ENCODE measurements at regions not wholly inside any gene's neighbourhood (a gene's known extent, or its start where the extent isn't known, plus 50 kb on each side); places are given as distances from the start of the nearest gene placed in this dataset.
"Not testable (repeated sequence)": the region's sequence is repeated elsewhere in the genome, so short reads cannot be mapped to it uniquely, and the experiment has no call there.

DNA sequence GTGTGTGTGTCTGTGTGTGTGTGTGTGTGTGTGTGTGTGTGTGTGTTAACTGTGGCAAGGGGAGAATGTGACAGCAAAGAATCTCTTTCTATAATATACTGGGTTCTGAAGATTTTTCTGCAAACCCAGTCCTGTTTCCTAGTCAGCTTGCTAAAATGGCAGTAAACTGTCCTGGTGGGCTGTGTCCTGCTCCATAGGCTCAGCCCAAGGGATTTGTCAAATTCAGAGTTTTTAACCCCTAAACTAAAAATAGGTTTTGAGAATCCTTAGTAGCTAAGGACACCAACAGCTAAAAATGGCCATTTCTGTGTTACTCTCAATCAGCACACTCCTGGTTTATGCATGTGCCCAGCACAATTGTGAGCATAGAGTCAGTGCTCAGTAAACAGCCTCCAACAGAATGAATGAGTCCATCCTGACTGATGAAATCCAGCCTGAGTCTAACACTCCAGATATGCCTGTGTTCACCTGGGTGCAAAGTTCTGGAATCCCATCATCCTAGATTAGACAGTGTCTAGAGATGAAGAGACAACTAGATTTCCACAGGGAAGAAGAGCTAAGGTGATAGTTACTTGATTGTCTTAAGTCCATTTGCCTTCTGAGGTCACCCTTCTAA, 192.6 kb downstream of the TTC6 start:
- no peak for DNase-seq

DNA sequence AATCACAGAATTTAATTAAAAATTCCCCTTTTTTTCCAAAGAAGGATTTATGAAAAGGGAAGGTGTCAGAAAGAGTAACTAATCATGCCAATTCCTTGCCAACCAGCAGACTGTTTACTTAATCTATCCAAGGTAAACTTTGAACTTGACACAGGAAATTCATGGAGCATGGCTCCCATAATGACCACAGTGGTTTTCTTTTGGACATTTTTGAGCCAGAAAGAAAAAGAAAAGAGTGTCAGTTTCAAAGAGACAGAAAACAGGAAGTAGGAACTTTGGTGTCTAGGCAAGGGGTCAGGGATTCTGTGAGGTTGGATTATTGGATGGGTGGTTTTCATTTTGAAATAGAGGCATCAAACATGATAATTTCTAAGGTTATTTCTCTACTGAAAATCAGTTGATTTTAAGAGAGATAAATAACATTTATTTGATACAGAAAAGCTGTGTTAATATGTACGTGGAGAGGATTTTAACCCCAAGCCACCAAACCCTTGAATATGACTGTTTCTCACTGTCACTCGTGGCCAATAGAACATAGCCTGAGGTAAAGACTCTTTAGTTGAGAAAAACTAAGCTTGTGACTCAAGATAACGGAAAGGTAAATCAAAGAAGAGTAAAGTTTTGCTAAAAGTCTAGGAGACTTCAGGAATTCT, 196.1 kb downstream of the TTC6 start:
- DNase-seq, result no peak

DNA sequence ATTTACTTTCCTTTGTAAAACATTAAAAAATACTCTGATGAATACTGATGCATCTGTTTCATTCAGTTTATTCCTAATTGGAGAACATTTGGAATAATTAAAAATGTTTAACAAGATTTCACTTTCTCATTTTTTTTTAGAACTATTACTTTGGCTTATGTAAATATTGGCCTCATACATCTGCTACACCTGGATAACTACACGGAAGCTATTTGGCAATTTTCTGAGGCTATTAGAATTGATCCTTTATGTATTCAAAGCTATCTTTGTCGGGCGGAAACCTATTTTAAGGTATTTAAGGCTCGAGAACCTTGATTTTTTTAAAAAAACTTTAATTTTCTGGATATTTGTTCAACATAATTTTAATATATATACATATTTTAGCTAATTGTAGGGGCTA, 196.7 kb downstream of the TTC6 start:
- no peak for DNase-seq

DNA sequence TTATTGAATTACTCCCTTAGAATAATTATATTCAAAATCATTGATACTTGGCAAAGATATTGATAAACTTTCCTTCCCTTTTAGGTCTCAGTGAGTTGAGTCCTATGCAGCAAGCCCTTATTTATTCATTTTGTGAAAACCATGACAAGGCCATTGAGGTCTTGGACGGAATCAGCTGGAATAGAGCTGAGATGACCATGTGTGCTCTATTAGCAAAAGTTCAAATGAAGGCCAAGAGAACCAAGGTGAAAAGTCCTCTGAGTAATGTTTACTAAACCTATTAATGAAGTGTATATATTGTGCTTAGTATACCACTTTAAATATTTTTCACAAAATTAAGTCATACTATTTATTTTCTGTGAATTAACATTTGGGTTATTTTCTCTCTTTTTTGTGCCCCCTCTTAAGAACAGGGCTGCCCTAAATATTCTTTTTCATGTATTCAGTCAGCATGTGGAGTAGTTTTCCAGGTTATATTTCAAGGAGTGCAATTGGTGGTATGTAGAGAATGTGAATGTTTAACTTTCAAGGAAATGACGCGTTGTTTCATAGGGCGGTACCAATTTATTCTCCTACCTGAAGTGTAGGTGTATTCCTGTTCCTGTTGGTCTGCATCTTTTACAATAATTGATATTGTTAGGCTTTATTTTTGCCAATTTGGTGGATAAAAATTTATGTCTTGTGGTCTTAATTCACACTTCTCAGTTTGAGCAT, 201.4 kb downstream of the TTC6 start:
- DNase-seq, result no peak

DNA sequence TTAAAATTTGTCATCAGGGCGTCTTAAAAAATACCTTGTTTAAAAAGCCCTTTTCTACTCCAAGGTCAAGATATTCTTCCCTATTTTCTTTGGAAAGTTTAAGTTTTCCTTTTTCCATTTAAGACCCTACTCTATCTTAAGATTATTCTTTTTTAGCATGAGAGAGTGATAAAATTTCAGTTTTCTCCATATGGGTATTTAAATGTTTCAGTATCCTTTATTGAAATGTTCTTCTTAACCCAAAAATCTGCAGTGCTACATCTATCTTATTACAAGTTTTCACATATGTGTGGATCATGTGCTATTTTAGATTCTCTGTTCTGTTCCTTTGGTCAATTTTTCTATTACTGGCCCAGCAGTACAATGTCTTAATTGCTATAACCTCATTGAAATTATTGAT, 202.2 kb downstream of the TTC6 start:
- DNase-seq, result no peak

DNA sequence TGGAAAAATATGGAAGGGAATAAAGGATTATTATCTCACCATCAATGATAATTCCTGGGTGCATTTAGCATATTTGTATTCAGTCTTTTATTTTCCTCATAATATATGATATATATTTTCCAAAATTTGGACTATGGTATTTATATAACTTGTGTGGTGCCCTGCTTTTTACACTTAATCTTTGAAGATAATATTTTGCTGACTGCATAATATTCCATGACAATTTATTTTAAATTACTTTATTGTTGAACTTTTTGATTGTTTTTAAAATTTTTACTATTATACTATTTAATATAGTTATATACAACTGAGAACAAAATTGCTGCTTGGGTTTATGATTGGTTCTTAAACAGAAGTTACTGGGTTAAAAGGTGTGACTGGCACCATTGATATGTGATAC, 212.3 kb downstream of the TTC6 start:
- no peak for DNase-seq

DNA sequence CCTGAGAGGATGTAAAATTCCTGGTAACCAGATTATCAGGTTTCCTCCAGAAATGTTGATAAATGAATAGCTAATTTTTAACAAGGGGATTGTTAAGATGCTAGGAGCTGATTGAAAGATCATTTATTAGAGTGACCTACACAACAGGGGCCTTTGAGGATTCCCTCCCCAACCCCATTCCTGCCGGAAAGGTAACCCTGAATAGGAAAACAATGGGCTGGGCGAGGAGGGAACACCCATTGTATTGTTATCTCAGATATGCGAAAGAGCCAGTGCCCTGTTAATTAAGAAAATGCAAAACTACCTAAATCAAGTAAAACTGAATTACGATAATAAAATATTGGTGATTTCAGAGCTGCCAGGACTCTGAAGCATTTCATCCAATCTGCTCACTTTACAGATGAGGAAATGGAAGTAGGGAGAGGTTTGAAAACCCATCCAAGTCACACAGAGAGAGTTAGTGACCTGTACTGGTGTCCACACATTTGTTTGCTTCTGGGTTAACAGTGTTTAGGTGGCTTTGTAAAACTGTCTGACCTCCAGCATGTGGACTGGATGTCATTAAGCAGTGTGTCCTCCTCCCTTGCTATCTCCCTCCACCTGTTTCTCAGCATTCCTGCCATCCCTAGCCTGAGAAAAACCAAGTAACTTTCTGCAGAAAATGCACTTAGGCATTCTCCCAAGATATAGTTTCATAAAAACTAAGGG, 214.8 kb downstream of the TTC6 start:
- no peak for DNase-seq

DNA sequence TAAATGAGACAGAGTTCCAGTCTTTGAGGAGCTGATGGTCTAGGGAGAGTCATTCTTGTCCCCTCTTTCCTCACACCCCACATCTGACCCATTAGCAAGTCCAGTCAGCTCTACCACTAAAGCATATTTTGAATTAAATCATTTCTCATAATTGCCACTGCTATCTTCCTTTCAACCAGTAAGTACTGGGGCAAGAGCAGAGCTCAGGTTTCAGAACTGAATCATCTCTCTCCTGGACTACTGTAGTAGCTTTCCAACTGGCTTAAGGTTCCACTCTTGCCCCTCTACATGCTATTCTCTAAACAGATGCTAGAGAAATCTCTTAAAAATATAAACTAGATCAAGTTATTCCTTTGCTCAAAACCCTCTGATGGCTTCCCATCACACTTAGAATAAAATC, 218.3 kb downstream of the TTC6 start:
- no peak for DNase-seq

DNA sequence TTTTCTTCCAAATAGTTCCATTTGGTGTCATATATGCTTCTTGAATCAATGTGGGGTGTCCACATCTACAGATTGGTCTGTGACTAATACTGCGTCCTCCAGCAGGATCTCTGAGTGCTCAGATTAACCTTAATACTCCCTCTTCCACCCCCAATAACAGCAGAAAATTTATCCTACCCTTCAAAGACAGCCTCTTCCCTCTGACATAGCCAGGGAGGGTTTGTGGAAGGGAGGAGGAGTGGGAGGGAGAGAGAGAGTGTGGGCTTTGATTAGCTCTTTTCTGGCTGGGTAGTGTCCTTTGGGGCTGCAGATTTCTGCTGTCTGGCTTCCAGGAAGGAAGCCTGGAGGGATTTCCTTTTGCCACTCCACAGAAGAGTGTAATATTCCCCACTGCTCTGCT, 220.7 kb downstream of the TTC6 start:
- DNase-seq, result no peak

DNA sequence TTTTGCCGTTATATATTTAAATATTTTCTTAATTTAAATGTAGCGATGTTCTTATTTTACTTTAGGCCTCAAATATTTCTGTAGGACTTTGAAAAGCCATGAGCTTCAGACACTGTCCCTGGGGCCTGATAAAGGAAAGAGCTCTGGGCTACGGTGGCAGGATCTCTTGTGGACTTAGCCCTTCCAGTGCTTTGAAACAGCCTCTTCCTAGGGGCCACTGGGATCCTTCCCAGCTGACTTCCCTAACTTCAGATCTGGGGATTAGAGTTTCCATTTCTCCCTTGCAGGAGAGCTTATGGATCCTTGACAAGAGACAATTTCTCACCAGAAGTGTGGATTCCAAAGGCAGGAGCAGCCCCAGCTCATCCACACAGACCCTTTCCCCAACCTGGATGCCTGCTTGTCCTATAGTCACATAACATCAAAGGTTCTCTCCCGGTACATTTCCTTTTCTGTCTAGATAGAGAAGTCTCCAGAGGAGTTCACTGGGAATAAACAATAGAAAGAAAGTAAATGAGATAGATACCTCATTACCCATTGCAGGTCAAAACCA, 221.4 kb downstream of the TTC6 start:
- no peak for DNase-seq

DNA sequence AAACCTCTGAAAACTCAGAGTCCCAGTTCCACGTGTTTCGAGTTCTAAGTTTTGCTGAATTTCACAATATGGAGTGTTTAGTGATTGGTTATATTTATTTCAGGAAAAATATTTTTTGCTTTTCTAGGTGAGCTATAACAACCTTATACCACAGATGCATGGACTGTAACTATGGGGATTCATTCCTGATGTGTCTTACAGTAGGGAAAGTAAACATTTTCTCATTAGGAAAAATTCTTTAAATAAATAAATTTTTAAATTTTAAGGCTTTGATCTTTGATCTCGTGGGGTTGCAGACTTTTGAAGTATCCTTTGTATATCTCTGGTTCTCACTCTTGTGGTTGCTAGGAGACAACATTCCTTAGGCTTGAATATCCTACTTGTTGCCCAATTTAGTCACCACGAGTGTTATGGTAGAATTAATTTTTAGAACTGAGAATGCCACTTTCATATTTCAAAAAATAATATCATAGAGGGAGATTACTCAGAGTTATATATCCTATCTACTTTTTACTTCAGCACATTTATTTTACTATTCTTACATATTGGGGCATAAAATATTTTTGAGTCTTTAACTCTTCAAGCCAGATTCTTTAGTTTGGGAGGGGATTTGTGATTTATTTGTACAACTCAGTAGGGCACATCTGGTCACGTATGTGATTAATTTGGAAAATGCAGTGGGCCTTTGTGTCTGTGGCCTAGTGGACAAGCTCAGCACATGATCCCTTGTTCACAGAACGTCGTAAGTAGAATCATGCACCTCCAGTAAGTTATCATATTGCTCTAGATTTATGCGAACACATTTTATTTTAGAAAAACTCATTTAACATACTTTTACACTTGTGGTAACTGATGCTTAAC, 224.0 kb downstream of the TTC6 start:
- DNase-seq, result no peak

DNA sequence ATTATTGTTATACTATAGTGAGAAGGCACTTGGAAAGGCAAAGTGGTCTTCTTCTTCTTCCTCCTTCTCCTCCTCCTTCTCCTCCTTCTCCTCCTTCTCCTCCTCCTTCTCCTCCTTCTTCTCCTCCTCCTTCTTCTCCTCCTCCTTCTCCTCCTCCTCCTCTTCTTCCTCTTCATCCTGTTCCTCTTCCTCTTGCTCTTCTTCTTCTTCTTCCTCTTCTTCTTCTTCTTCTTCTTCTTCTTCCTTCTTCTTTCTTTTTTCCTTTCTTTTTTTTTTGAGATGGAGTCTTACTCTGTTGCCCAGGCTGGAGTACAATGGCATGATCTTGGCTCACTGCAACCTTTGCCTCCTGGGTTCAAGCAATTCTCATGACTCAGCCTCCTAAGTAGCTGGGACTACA, 225.4 kb downstream of the TTC6 start:
- DNase-seq, result not testable (repeated sequence)

DNA sequence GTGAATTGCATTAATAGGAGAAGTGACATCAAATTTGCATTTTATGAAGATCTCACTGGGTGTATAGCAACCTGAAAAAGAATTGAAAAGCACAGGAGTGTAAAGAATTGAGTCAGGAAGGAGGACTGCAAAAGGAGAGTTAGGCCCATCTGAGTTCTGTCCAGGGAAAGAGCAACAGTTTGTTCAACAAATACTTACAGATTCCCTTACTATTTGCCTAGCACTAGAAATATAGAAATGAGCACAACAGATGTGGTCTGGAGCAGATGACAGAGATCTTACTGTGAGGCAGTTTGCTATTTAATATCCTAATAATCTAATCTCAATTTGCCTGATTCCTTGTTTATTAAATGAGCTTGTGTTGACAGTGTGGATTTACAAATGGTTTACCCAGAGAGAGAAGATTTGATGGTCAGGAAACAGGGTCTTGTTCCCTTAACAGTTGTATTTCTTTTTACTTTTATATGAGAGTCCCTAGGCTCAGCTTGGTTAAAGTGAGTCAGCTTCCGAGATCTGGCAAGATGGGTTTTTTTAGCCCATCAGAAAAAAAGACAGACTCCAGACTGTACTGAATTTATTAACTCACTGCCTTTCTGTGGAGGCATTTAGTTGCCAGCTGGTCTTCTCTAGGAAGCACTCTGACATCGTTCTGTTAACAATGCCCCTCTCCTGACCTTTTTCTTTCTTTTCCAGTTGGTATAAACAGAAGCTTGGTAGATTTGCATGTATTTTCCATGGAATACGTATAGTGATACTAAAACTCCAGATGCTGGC, 229.7 kb downstream of the TTC6 start:
- DNase-seq, result no peak

DNA sequence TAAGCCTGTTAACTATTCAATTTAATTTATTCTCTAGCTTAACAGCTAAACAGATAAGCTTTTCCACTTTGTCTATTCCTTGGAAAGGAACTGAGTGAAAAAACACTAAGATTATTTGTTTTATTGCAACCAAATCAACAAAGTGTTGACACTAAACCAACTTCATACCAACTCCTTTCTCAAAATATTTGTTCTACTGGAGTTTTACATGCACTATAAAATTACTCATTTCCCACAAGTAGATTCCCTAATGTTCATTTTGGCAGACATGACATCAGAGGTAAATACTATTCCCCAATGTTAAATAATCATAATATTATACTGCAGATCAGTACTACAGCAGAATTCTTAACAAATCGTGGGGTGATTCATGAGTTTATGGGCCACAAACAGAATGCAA, 231.4 kb downstream of the TTC6 start:
- DNase-seq, result no peak

DNA sequence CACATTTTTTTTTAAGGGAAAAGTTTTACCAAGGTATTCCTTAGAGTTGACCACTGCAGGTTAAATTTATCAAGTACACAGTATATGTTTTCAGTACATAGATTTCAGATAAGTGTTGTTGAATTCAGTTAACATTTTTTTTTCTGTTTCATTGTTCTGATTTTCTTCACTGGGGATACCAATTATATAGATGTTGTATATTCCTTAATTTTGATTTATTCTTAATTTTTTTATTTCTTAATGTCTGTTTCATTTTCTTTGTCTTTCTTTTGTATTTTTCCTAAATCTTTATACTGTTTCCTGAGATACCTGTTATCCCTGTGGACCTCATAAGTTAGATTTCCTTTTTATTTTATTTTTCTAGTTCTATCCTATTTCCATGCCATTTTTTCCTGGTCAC, 234.8 kb downstream of the TTC6 start:
- no peak for DNase-seq

DNA sequence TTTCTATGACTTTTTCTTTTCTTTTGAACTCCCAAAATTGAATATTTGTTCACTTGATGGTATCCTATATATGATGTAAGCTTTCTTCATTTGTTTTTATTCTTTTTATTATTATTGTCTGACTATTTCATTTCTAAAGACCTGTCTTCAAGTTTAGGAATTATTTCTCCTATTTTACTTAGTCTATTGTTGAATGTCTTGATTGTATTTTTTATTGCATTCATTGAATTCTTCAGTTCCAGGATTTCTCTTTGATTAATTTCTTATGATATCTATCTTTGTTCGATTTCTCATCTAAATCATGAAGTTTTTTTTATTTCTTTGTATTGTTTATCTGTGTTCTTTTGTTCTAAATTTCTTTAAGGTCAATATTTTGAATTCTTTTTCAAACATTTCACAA, 238.8 kb downstream of the TTC6 start:
- no peak for DNase-seq

DNA sequence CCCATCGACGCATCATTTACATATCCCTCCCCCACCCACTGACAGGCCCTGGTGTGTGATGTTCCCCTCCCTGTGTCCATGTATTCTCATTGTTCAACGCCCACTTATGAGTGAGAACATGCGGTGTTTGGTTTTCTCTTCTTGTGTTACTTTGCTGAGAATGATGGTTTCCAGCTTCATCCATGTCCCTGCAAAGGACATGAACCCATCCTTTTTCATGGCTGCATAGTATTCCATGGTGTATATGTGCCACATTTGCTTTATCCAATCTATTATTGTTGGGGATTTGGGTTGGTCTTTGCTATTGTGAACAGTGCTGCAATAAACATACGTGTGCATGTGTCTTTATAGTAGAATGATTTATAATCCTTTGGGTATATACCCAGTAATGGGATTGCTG, 243.3 kb downstream of the TTC6 start:
- DNase-seq, result not testable (repeated sequence)

DNA sequence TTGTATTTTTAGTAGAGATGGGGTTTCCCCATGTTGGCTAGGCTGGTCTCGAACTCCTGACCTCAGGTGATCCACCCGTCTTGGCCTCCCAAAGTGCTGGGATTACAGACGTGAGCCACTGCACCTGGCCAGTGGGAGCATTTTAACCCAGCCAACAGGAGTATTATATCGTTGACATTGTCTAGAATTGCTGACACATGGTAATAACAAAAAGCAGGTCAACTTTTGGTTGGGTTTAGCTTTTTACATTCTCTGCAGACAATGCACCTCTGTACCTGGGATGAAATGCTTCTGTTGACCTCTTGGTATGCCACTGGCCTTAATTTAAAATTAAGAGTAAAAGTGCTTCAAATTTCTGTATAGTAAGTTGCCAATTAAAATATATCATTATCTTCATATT, 245.6 kb downstream of the TTC6 start:
- DNase-seq, result not testable (repeated sequence)

DNA sequence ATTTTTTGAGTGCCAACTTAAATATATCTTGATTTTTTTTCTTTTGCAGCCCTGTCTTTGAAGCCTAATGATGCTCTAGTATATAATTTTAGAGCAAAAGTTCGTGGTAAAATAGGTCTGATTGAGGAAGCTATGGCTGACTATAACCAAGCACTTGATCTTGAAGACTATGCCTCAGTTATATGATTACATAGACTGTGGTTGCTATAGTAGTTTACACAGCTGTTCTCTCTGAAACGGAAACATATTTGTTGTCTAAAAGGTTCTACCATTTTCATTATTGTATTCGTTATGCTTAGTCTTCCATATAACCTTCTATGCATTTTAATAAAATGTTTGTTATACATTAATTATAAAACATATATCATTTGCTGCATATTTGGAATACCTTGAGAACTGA, 246.7 kb downstream of the TTC6 start:
- no peak for DNase-seq

DNA sequence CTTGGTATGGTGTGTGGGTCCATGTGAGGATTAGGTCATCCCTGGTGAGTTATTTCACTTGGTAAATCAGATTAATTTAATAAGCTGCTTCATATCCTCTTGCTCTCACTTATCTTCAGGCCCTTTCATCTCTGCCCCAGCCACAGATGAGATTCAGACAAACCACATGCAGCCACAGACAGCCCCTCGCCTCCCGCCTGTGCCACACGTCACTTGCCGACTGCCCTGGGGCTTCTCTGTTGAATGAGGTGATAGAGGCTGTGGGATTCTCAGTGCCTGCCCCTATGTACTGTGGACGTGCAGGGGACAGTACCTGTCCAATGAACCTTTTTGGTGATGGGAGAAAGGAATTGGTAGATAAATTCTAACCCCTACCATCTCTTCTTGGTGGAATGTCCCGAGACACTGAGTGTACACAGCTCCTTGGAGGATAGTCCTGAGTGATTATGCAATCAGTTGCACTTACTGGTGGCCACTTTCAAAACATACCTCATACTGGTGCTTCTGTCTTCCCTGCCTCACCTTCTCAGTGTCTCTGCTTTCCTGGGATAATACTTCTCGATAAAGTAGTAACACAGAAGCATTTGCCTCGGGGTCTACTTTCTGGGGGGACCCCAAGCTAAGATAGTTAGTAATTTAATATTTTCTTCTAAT, 248.7 kb downstream of the TTC6 start:
- no peak for DNase-seq

DNA sequence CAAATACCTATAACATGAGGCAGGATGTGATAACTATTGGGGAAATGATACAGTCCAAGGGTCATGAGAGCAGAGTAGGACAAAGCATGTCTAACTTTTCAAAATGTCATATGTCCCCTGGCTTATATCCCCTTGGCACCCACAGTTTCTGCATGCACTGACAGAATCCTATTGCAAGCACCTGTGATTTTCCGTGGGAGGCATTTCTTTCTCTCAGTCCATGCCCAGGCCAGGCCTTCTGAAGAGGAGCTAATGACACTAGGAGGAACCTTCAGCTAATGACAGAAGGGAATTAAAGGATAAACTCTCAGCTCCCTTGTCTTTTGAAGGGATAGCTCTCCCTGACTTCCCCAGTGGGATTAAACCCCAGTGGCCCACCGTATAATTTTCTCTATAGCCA, 249.2 kb downstream of the TTC6 start:
- no peak for DNase-seq

Measured in NCI-H510A (cell line).